Lower leg skin (tissue), 4 donors: ENCODE measurements at regions not wholly inside any gene's neighbourhood (a gene's known extent, or its start where the extent isn't known, plus 50 kb on each side); places are given as distances from the start of the nearest gene placed in this dataset.
"Not testable (repeated sequence)": the region's sequence is repeated elsewhere in the genome, so short reads cannot be mapped to it uniquely, and the experiment has no call there.

Experiments used
- DNase-seq, 2 donors: peaks; one replicate each; pipeline ENCODE4 v3.0.0-alpha.2; 2019; ENCODE audit warnings: low spot score in 2 of 2
- H3K4me3 ChIP-seq: fragments of 200-600 bp; sonication (generic); 2 replicates; pipeline ENCODE4 v1.5.1; 2017; ENCODE audit warnings: mild to moderate bottlenecking, low read depth; ENCODE audit not compliant: poor library complexity, severe bottlenecking
- CTCF ChIP-seq, 3 donors: fragments of 450-650 bp; IDR thresholded peaks; one replicate each; pipeline ENCODE4 v1.5.1; 2016; ENCODE audit warnings: antibody characterized with exemption in 3 of 3, mild to moderate bottlenecking in 3 of 3, moderate library complexity in 2 of 3
- POLR2A ChIP-seq, 2 donors: fragments of 450-650 bp; IDR thresholded peaks; one replicate each; pipeline ENCODE4 v1.6.1; 2016 to 2017; ENCODE audit warnings: antibody characterized with exemption in 2 of 2, mild to moderate bottlenecking in 1 of 2, moderate library complexity in 1 of 2
- WGBS, 2 donors: methylation state at CpG; one replicate each; pipeline ENCODE4 v1.1.5; 2018; 5-methylcytosine and 5-hydroxymethylcytosine counted together
- intact Hi-C: fragments of 100-400 bp; cut with DNase I; formaldehyde crosslinking; loops from one replicate; pipeline ENCODE4 v1.15.0; 2023; ENCODE audit warnings: low total_unique reads

GRCh38 chr12:126932156-126932555 is 1334.8 kb upstream of the TMEM132C start:
- TF ChIP-seq POLR2A (IDR thresholded peaks at IDR 0.05) (no peak), CTCF (IDR thresholded peaks at IDR 0.05) (no peak)
- 64 to 91% methylated on average over 1 of the region's 1 CpG for WGBS, 2 donors
- intact Hi-C loops: no loop called here
- no peak overlapping the region for H3K4me3 ChIP-seq
- DNase-seq: no peak

- no peak for DNase-seq
- H3K4me3 ChIP-seq: no peak overlapping the region
- no peak for TF ChIP-seq CTCF (IDR thresholded peaks at IDR 0.05)
- no peak for TF ChIP-seq POLR2A (IDR thresholded peaks at IDR 0.05)
- intact Hi-C loops: no loop called here
- 85 to 89% methylated on average over 4 of the region's 4 CpGs for WGBS, 2 donors
These were observed 1331.5 kb upstream of the TMEM132C start for GRCh38 chr12:126935435-126935834.

- no peak for DNase-seq
- TF ChIP-seq CTCF (IDR thresholded peaks at IDR 0.05) (no peak), POLR2A (IDR thresholded peaks at IDR 0.05) (no peak)
- intact Hi-C loops: no loop called here
These were observed 1330.7 kb upstream of the TMEM132C start for GRCh38 chr12:126936181-126936851.

GRCh38 chr12:126937431-126937830 is 1329.5 kb upstream of the TMEM132C start:
- H3K4me3 ChIP-seq: no peak overlapping the region
- TF ChIP-seq CTCF (IDR thresholded peaks at IDR 0.05) (no peak), POLR2A (IDR thresholded peaks at IDR 0.05) (no peak)
- WGBS, 2 donors: 61 to 73% methylated on average over 1 of the region's 1 CpG
- DNase-seq: no peak
- intact Hi-C loops: no loop called here

More at GRCh38 chr12:126936181-126936851, 1330.7 kb upstream of the TMEM132C start:
- no peak overlapping the region for H3K4me3 ChIP-seq
- 47 to 64% methylated on average over 11 of the region's 11 CpGs for WGBS, 2 donors

- intact Hi-C loops: no loop called here
- H3K4me3 ChIP-seq: no peak overlapping the region
- TF ChIP-seq POLR2A (IDR thresholded peaks at IDR 0.05): no peak
- TF ChIP-seq CTCF (IDR thresholded peaks at IDR 0.05): no peak
- no peak for DNase-seq
- WGBS, 2 donors: 79 to 83% methylated on average over 6 of the region's 6 CpGs
These were observed 1322.3 kb upstream of the TMEM132C start for GRCh38 chr12:126944684-126945083.

- intact Hi-C loops, DNase-seq, H3K4me3 ChIP-seq: not testable (repeated sequence)
- WGBS, 2 donors: 75 to 79% methylated on average over 7 of the region's 7 CpGs
These were observed 1320.0 kb upstream of the TMEM132C start for GRCh38 chr12:126946958-126947357.
